T-helper 2 cell treated with Interferon-gamma antibody and Interleukin-4, amounts not matched to agents 5 μg/mL and 100 μg/mL, for 36 hours (primary cell): ENCODE measurements at regions not wholly inside any gene's neighbourhood (a gene's known extent, or its start where the extent isn't known, plus 50 kb on each side); places are given as distances from the start of the nearest gene placed in this dataset.

Source experiments
- DNase-seq: peaks from one replicate; pipeline ENCODE4 v3.0.0; 2021; ENCODE audit warnings: low spot score
- H3K27ac Mint-ChIP-seq: one replicate; pipeline ENCODE4 v1.8.0; 2021; ENCODE audit warnings: mild to moderate bottlenecking, mixed read lengths
- H3K27me3 Mint-ChIP-seq: one replicate; pipeline ENCODE4 v1.8.0; 2021; ENCODE audit warnings: low read depth, mixed read lengths
- H3K36me3 Mint-ChIP-seq: one replicate; pipeline ENCODE4 v1.8.0; 2021; ENCODE audit warnings: low read depth, mixed read lengths
- H3K4me1 Mint-ChIP-seq: one replicate; pipeline ENCODE4 v1.8.0; 2021; ENCODE audit warnings: low read depth, mixed read lengths
- H3K4me3 Mint-ChIP-seq: one replicate; pipeline ENCODE4 v1.8.0; 2022; ENCODE audit warnings: mild to moderate bottlenecking, moderate library complexity, mixed read lengths
- H3K9me3 Mint-ChIP-seq: one replicate; pipeline ENCODE4 v1.8.0; 2021; ENCODE audit warnings: mixed read lengths

DNA sequence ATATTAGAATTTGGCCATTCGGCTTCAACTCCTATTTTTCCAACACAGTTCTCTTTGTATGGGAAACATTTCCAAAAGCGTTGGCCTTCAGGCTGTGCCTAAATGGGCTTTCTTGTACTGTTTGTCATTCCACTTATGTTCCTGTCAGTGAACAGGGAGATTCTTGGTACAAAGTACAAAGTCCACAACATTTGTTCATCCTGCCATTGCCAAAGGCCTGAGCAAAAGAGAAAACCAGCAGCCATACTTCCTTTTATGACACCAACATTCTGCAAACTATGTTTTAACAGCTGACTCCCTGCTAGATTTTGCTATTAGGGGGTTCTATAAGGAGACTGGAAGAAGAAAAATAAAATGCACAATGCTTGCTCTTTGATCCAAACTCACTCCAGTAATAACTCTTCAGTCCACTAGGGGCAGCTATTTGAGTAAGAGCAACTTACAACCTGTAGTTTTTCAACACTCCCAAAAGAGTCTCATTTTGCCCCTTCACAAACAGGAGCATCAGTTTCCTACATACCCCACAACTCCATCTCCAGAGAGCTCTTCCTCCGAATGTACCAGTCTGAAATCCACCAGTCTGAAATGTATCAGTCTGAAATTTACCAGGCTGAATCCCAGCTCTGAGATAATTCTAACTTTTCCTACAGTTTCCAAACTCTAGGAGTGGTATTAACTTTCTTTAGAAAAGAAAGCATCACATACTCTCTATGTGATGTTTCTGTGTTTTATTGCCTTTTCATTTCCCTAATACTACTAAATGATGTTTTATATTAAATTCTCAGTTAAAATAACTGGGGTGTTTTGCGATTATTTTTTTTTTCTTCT lies 693.8 kb downstream of the DNAH5 start:
- Mint-ChIP-seq H3K4me1 (no peaks in the 10 kb centered on the region), H3K9me3 (peaks cover 26% of the 10 kb centered on the region), H3K27me3 (no peaks in the 10 kb centered on the region), H3K27ac (no peak overlapping the region), H3K4me3 (no peak overlapping the region), H3K36me3 (no peaks in the 10 kb centered on the region)
- no peak for DNase-seq

DNA sequence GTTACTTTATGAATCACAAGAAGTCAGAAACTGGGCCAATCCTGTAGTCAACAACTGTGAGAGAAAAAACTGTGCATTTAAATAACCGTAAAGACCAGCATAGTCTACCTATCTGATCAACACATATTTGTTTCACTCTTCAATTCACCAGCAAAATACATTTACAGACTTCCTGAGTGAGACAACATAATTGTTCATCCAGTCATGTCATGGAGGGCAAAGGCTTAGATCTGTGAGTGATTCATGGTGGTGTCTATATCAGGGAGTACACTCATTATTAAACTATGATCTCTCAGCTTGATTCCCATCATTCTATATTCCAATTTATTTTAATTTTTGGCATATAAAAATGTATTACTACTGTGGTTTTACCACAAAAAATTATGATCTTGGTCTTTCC lies 694.6 kb downstream of the DNAH5 start:
- no peaks in the 10 kb centered on the region for H3K27me3 Mint-ChIP-seq
- H3K36me3 Mint-ChIP-seq, result no peaks in the 10 kb centered on the region
- no peak overlapping the region for H3K27ac Mint-ChIP-seq
- peaks cover 25% of the 10 kb centered on the region for H3K9me3 Mint-ChIP-seq
- DNase-seq, result no peak
- H3K4me1 Mint-ChIP-seq, result no peaks in the 10 kb centered on the region
- H3K4me3 Mint-ChIP-seq, result no peak overlapping the region

DNA sequence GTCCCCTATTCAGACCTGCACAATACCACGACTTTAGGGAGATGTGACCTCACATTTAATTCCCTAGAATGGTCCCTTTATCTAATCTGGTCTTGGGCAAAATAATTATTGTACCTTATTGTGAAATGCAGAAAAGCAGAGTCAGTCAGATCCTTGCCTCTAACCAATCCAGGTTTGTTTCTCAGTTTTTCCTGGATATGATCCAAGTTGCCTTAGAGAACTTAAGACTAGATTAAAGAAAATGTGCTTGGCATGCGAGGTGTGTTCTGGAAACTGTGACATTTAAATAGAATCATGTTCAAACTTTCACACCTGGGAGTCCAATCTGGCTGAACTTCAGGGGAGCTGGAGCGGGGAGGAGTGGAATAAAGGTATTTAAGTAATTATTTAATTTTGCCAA lies 696.2 kb downstream of the DNAH5 start:
- DNase-seq, result no peak
- Mint-ChIP-seq H3K9me3 (peaks cover 21% of the 10 kb centered on the region), H3K27ac (no peak overlapping the region), H3K27me3 (no peaks in the 10 kb centered on the region), H3K36me3 (no peaks in the 10 kb centered on the region), H3K4me3 (no peak overlapping the region), H3K4me1 (no peaks in the 10 kb centered on the region)

DNA sequence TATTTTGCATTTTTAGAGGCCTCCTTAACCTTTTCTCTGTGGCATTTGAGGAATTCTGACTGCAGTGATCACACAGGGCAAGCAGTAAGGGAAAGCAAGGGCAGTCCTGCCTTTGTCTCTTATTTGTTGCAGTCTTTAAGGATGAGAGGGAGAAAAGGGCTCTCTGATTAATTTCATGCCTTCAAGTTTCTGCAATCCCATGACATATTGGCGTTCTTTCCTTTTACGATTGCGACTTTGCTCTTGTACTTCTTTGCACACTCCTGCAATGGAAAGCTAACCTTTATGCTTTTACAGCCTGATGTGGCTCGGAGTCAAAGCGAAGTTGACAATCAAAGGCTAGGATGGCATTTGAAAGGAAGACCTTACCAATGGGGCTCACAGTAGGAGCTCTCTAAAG lies 698.4 kb downstream of the DNAH5 start:
- Mint-ChIP-seq H3K9me3 (peaks cover 19% of the 10 kb centered on the region), H3K27ac (no peak overlapping the region), H3K27me3 (no peaks in the 10 kb centered on the region), H3K4me3 (no peak overlapping the region), H3K4me1 (no peaks in the 10 kb centered on the region), H3K36me3 (no peaks in the 10 kb centered on the region)
- DNase-seq, result no peak

DNA sequence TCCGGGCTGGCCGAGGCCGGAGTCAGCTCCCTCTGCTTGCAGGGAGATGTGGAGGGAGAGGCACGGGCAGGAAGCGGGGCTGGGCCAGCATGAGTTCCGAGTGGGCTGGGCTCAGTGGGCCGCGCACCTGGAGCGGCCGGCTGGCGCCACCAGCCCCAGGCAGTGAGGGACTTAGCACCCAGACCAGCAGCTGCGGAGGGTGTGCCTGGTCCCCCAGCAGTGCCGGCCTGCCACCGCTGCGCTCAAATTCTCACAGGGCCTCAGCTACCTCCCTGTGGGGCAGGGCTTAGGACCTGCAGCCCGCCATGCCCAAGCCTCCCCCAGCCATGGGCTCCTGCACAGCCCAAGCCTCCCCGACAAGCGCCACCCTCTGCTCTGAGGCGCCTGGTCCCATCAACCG lies 700.3 kb downstream of the DNAH5 start:
- H3K9me3 Mint-ChIP-seq, result peaks cover 18% of the 10 kb centered on the region

DNA sequence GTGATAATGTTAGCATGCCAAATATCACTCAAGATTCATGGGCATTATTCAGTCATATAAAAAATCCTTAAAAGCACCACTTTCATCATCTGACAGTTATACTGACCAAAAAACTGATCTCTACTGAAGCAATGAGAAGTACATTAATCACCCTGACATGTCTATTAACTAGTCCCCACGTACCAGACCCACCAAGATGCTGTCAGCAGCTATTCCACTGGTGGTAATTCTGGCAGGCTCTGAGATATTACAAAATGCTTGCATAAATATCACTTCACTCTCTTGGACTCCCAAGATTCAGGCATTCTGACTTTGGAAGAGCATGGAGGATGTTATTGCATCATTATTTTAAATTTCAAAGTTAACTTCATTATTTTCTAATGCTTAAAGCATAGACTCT lies 717.0 kb downstream of the DNAH5 start:
- Mint-ChIP-seq H3K4me1 (no peaks in the 10 kb centered on the region), H3K27me3 (no peaks in the 10 kb centered on the region), H3K27ac (no peak overlapping the region), H3K36me3 (no peaks in the 10 kb centered on the region), H3K9me3 (peaks cover 34% of the 10 kb centered on the region), H3K4me3 (no peak overlapping the region)
- no peak for DNase-seq

More for the DNA sequence above, 700.3 kb downstream of the DNAH5 start:
- DNase-seq, result no peak
- H3K36me3 Mint-ChIP-seq, result no peaks in the 10 kb centered on the region
- H3K27me3 Mint-ChIP-seq, result no peaks in the 10 kb centered on the region
- no peak overlapping the region for H3K27ac Mint-ChIP-seq
- H3K4me3 Mint-ChIP-seq, result no peak overlapping the region
- no peaks in the 10 kb centered on the region for H3K4me1 Mint-ChIP-seq

DNA sequence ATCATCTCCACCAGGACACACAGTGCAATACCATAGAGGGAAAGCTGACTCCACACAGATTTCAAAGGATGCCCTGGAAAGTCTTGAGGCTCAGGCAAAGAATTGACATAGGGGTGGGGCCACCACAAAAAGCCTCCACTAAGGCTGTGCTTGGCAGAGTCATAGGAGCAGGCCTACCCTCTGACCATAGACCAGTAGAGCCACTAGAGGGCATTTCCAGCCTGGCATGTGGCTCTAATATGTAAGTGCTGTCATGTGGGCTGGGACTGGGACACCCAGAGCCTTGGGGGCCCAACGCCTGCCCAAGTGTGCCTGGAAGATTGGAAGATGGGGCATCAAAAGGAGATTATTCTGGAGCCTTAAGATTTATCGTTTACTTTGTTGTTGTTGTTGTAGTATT lies 726.0 kb downstream of the DNAH5 start:
- Mint-ChIP-seq H3K4me3 (no peak overlapping the region), H3K9me3 (peaks cover 35% of the 10 kb centered on the region), H3K27me3 (no peaks in the 10 kb centered on the region), H3K36me3 (no peaks in the 10 kb centered on the region), H3K4me1 (no peaks in the 10 kb centered on the region), H3K27ac (no peak overlapping the region)
- no peak for DNase-seq

DNA sequence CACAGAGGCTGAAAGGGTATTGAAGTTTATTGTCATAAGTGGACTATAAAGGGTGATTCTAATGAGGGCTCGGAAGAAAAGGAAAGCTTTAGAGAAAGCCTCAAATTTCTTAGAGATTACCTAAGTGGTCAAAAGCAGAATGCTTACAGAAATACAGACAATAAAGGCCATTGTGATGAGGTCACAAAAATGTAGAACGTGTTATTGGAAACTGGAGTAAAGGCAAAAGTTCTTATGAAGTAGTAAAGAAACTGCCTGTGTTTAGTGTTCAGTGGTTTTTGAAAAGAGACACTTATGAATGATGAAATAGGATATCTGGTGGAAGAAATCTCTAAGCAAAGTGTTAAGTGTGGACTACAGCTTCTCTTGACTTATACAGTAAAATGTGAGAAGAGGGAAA lies 726.9 kb downstream of the DNAH5 start:
- H3K4me3 Mint-ChIP-seq, result no peak overlapping the region

DNA sequence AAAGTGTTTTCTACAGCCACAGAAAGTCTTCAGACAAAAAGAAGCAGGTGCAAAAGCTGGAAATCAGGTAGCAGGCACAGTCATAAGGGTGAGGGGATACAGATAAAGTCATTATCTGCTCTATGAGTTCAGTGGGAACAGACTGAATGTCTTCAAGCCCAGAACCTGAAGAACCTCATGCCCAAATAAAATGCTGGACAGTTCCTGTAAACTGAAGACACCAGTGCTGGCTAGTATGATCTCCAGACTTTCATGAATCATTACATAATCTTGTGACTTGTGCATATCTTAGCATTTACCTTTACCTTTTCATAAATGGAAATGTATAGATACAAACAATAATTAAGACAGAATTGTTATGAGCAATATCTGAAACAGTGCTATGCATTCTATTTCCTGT lies 728.7 kb downstream of the DNAH5 start:
- Mint-ChIP-seq H3K4me1 (no peaks in the 10 kb centered on the region), H3K9me3 (peaks cover 40% of the 10 kb centered on the region), H3K27me3 (no peaks in the 10 kb centered on the region), H3K4me3 (no peak overlapping the region), H3K36me3 (no peaks in the 10 kb centered on the region), H3K27ac (no peak overlapping the region)
- DNase-seq, result no peak

More for the DNA sequence above, 726.9 kb downstream of the DNAH5 start:
- Mint-ChIP-seq H3K4me1 (no peaks in the 10 kb centered on the region), H3K27me3 (no peaks in the 10 kb centered on the region), H3K9me3 (peaks cover 36% of the 10 kb centered on the region), H3K36me3 (no peaks in the 10 kb centered on the region), H3K27ac (no peak overlapping the region)
- no peak for DNase-seq

DNA sequence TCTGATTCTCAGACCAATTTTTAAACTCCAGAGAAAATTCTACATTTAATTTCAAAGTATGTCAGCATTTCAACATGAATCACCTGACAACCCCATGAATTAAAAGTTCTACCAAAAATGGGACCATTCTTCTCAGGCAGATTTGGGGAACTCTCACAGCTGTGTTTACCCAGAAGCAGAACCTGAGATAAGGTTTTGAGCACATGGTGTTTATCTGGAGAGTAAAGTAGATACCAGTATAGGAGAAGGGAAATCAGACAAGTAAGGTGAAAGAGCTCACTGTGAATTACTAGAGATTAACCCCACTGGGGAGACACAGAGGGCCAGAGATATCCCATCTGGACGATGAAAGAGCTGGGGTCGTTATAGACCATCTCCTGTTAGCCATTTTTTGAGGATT lies 729.1 kb downstream of the DNAH5 start:
- H3K9me3 Mint-ChIP-seq, result peaks cover 40% of the 10 kb centered on the region
- no peak for DNase-seq

DNA sequence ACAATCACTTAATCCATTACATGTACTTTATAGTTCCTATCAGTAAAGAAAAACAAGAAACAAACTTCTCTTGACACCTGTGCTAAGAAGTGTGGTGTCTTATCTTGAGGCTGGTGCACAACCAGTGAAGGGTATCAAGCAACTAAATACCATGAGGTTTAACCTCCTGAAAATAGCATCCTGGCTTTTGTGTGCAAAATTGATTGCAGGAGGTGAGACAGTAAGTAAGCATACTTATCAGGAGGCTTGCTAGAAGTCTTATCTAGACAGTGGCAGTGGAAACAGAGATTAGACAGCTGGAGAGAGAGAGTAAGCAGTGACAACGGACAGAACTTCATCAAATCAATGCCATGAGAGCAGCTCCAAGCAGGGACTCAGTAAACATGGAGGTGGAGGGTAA lies 730.3 kb downstream of the DNAH5 start:
- no peaks in the 10 kb centered on the region for H3K4me1 Mint-ChIP-seq
- H3K27me3 Mint-ChIP-seq, result no peaks in the 10 kb centered on the region
- H3K36me3 Mint-ChIP-seq, result no peaks in the 10 kb centered on the region
- H3K4me3 Mint-ChIP-seq, result no peak overlapping the region
- DNase-seq, result no peak
- peaks cover 36% of the 10 kb centered on the region for H3K9me3 Mint-ChIP-seq
- H3K27ac Mint-ChIP-seq, result no peak overlapping the region

More for the DNA sequence above, 729.1 kb downstream of the DNAH5 start:
- Mint-ChIP-seq H3K4me3 (no peak overlapping the region), H3K27me3 (no peaks in the 10 kb centered on the region), H3K27ac (no peak overlapping the region), H3K4me1 (no peaks in the 10 kb centered on the region), H3K36me3 (no peaks in the 10 kb centered on the region)

DNA sequence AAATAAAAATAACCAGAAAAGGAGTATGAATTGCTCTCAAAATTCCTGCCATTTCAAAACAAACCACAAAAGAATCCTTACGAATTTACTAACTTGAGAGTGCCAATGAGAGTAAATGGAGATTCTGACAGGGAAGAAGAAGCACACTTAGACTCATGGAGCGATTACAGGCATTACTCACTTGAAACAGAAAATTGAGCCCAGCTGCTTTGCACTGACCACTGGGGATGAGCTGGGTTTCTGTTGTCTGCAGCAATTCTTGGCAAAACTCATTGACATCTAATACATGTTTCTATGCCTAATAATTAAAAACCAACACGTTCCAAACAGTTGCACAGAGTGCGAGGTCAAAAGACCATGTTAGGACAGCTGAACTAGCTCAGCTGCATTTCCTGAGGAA lies 731.6 kb downstream of the DNAH5 start:
- Mint-ChIP-seq H3K4me3 (no peak overlapping the region), H3K27ac (no peak overlapping the region), H3K36me3 (no peaks in the 10 kb centered on the region), H3K9me3 (peaks cover 34% of the 10 kb centered on the region), H3K27me3 (no peaks in the 10 kb centered on the region), H3K4me1 (no peaks in the 10 kb centered on the region)
- DNase-seq, result no peak

DNA sequence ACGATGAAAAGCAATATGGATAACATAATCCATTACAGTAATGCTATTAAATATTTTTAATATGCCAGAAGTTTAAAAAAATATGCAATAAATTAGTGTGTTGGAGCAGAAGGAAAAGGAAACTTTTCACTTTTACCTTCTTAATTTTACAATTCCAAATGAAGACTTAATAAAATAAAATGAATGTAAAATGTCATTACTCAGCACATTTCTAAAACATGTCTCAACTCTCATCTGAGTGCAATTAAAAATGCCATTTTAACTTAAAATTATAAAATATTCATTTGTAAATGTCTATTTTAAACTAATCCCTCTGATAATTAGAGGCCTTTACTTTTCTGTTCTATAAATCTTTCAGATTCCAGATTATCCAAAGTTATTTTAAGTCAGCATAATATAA lies 733.4 kb downstream of the DNAH5 start:
- peaks cover 28% of the 10 kb centered on the region for H3K9me3 Mint-ChIP-seq
- no peaks in the 10 kb centered on the region for H3K36me3 Mint-ChIP-seq
- H3K27ac Mint-ChIP-seq, result no peak overlapping the region
- no peaks in the 10 kb centered on the region for H3K27me3 Mint-ChIP-seq
- no peak overlapping the region for H3K4me3 Mint-ChIP-seq
- no peak for DNase-seq
- no peaks in the 10 kb centered on the region for H3K4me1 Mint-ChIP-seq

DNA sequence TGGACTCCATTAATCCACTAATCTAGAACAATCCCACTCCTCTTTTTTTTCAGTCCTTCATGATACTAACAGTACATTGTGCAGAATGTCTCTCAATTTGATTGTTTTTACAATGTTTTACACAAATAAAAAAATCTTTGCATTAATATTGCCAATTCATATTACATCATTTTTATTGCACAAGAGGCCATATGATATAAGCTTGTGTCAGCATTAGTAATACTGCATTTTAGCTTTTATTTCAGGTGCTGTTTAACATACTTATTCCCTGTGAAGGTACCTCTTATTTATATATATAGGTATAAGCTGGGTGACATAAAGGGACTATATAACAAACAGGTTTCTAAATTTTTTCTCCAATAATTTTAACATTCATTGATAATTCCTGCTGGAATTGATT lies 737.4 kb downstream of the DNAH5 start:
- no peak for DNase-seq
- Mint-ChIP-seq H3K27ac (no peak overlapping the region), H3K36me3 (no peaks in the 10 kb centered on the region), H3K27me3 (no peaks in the 10 kb centered on the region), H3K4me1 (no peaks in the 10 kb centered on the region), H3K4me3 (no peak overlapping the region), H3K9me3 (peaks cover 32% of the 10 kb centered on the region)

DNA sequence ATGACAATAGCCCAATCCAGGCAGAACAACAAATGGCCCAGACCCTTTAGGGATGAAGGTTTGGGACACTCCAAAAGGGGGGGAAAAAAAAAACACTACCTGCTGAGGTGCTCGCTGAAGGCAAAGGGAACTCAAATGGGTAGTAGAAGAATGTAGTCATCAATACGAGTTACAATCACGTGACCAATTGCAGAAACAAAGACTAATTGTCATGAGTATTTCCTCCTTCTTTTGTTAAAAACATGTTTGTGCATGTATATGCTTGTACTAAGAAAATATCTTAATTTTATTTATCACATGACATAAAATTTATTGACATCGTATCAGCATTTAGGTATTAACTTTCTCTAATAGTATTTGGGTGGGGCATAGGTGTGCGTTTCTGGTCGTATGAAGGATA lies 743.5 kb downstream of the DNAH5 start:
- H3K27me3 Mint-ChIP-seq, result no peaks in the 10 kb centered on the region
- H3K36me3 Mint-ChIP-seq, result no peaks in the 10 kb centered on the region
- peaks cover 44% of the 10 kb centered on the region for H3K9me3 Mint-ChIP-seq
- no peaks in the 10 kb centered on the region for H3K4me1 Mint-ChIP-seq
- no peak overlapping the region for H3K4me3 Mint-ChIP-seq
- DNase-seq, result no peak
- H3K27ac Mint-ChIP-seq, result no peak overlapping the region
